ENCODE measurements at regions not wholly inside any gene's neighbourhood (a gene's known extent, or its start where the extent isn't known, plus 50 kb on each side); places are given as distances from the start of the nearest gene placed in this dataset.

- H3K27ac Mint-ChIP-seq: no peak overlapping the region; the same call in 1 of the 2 replicates
- CTCF ChIA-PET: interaction anchor here (0.7 kb wide), 1 partner anchor 48 kb away, joined by 3 read pairs; no protein-coding TSS in a partner anchor
These were observed 66.0 kb upstream of the HDAC9 start for GRCh38 chr7:18429547-18429946.

GRCh38 chr7:18430810-18431209 is 64.7 kb upstream of the HDAC9 start:
- ATAC-seq (no peak), DNase-seq (ENCODE audit: low spot score) (no peak)
- ChIA-PET CTCF (no interaction called here), POLR2A (no interaction called here)
- no peak overlapping the region for H3K27ac Mint-ChIP-seq
- no peaks in the 10 kb centered on the region for H3K36me3 Mint-ChIP-seq
- H3K4me1 Mint-ChIP-seq: peaks cover 15% of the 10 kb centered on the region
- no peak overlapping the region for H3K4me3 Mint-ChIP-seq
- TF ChIP-seq SP1 (CRISPR knock-in tag; conservative IDR thresholded peaks at IDR 0.05) (no peak), ZNF396 (CRISPR knock-in tag; IDR thresholded peaks at IDR 0.05; ENCODE audit: borderline replicate concordance) (no peak), ZNF281 (CRISPR knock-in tag; IDR thresholded peaks at IDR 0.05) (no peak)
- TF ChIP-seq, protein P1, sequence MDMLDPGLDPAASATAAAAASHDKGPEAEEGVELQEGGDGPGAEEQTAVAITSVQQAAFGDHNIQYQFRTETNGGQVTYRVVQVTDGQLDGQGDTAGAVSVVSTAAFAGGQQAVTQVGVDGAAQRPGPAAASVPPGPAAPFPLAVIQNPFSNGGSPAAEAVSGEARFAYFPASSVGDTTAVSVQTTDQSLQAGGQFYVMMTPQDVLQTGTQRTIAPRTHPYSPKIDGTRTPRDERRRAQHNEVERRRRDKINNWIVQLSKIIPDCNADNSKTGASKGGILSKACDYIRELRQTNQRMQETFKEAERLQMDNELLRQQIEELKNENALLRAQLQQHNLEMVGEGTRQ (CRISPR knock-in tag; IDR thresholded peaks at IDR 0.05): no peak
- TF ChIP-seq, protein P2, sequence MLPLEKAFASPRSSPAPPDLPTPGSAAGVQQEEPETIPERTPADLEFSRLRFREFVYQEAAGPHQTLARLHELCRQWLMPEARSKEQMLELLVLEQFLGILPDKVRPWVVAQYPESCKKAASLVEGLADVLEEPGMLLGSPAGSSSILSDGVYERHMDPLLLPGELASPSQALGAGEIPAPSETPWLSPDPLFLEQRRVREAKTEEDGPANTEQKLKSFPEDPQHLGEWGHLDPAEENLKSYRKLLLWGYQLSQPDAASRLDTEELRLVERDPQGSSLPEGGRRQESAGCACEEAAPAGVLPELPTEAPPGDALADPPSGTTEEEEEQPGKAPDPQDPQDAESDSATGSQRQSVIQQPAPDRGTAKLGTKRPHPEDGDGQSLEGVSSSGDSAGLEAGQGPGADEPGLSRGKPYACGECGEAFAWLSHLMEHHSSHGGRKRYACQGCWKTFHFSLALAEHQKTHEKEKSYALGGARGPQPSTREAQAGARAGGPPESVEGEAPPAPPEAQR (CRISPR knock-in tag; IDR thresholded peaks at IDR 0.05): no peak
- H3K27me3 Mint-ChIP-seq (ENCODE audit: low read depth): no peaks in the 10 kb centered on the region
- no peaks in the 10 kb centered on the region for H3K9me3 Mint-ChIP-seq

More at GRCh38 chr7:18429547-18429946, 66.0 kb upstream of the HDAC9 start:
- peaks cover 17% of the 10 kb centered on the region for H3K4me1 Mint-ChIP-seq
- no peaks in the 10 kb centered on the region for H3K36me3 Mint-ChIP-seq
- TF ChIP-seq SMAD3 (CRISPR knock-in tag; IDR thresholded peaks at IDR 0.05; ENCODE audit: borderline replicate concordance) (no peak), ATF1 (CRISPR knock-in tag; IDR thresholded peaks at IDR 0.05) (no peak), NR2C2 (CRISPR knock-in tag; IDR thresholded peaks at IDR 0.05) (no peak), PRRX2 (CRISPR knock-in tag; IDR thresholded peaks at IDR 0.05) (no peak)
- TF ChIP-seq, protein P3, sequence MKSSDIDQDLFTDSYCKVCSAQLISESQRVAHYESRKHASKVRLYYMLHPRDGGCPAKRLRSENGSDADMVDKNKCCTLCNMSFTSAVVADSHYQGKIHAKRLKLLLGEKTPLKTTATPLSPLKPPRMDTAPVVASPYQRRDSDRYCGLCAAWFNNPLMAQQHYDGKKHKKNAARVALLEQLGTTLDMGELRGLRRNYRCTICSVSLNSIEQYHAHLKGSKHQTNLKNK (CRISPR knock-in tag; IDR thresholded peaks at IDR 0.05): no peak
- H3K27me3 Mint-ChIP-seq (ENCODE audit: low read depth): no peaks in the 10 kb centered on the region
- ATAC-seq (no peak), DNase-seq (ENCODE audit: low spot score) (no peak)
- no peaks in the 10 kb centered on the region for H3K9me3 Mint-ChIP-seq
- no peak overlapping the region for H3K4me3 Mint-ChIP-seq
- POLR2A ChIA-PET: no interaction called here

GRCh38 chr7:18434171-18434570 is 61.4 kb upstream of the HDAC9 start:
- Mint-ChIP-seq H3K27me3 (ENCODE audit: low read depth) (no peaks in the 10 kb centered on the region), H3K9me3 (no peaks in the 10 kb centered on the region), H3K36me3 (no peaks in the 10 kb centered on the region), H3K27ac (no peak overlapping the region), H3K4me1 (peaks cover 5% of the 10 kb centered on the region), H3K4me3 (no peak overlapping the region)
- POLR2A ChIA-PET: no interaction called here
- CTCF ChIA-PET: no interaction called here
- DNase-seq (ENCODE audit: low spot score): no peak
- ATAC-seq: no peak
- TF ChIP-seq NR1H2 (CRISPR knock-in tag; IDR thresholded peaks at IDR 0.05) (no peak), ZNF232 (CRISPR knock-in tag; IDR thresholded peaks at IDR 0.05) (no peak), SMAD4 (CRISPR knock-in tag; IDR thresholded peaks at IDR 0.05) (no peak), E2F4 (CRISPR knock-in tag; IDR thresholded peaks at IDR 0.05; ENCODE audit: borderline replicate concordance, low read depth) (no peak), SP1 (CRISPR knock-in tag; conservative IDR thresholded peaks at IDR 0.05) (no peak), TP53 (CRISPR knock-in tag; IDR thresholded peaks at IDR 0.05) (no peak), FOXP4 (CRISPR knock-in tag; IDR thresholded peaks at IDR 0.05) (no peak), STAT6 (CRISPR knock-in tag; conservative IDR thresholded peaks at IDR 0.05; ENCODE audit: low read depth) (no peak), OVOL2 (CRISPR knock-in tag; IDR thresholded peaks at IDR 0.05; ENCODE audit: borderline replicate concordance) (no peak), CREM (CRISPR knock-in tag; IDR thresholded peaks at IDR 0.05) (no peak)
- TF ChIP-seq, protein P4, sequence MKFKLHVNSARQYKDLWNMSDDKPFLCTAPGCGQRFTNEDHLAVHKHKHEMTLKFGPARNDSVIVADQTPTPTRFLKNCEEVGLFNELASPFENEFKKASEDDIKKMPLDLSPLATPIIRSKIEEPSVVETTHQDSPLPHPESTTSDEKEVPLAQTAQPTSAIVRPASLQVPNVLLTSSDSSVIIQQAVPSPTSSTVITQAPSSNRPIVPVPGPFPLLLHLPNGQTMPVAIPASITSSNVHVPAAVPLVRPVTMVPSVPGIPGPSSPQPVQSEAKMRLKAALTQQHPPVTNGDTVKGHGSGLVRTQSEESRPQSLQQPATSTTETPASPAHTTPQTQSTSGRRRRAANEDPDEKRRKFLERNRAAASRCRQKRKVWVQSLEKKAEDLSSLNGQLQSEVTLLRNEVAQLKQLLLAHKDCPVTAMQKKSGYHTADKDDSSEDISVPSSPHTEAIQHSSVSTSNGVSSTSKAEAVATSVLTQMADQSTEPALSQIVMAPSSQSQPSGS (CRISPR knock-in tag; IDR thresholded peaks at IDR 0.05; ENCODE audit: borderline replicate concordance, low read depth): no peak
